SIG-M5 (cell line): ENCODE measurements at regions not wholly inside any gene's neighbourhood (a gene's known extent, or its start where the extent isn't known, plus 50 kb on each side); places are given as distances from the start of the nearest gene placed in this dataset.

Source experiments
- DNase-seq: peaks from one replicate; lab custom pipeline; 2025; lab: John Stamatoyannopoulos, UW

DNA sequence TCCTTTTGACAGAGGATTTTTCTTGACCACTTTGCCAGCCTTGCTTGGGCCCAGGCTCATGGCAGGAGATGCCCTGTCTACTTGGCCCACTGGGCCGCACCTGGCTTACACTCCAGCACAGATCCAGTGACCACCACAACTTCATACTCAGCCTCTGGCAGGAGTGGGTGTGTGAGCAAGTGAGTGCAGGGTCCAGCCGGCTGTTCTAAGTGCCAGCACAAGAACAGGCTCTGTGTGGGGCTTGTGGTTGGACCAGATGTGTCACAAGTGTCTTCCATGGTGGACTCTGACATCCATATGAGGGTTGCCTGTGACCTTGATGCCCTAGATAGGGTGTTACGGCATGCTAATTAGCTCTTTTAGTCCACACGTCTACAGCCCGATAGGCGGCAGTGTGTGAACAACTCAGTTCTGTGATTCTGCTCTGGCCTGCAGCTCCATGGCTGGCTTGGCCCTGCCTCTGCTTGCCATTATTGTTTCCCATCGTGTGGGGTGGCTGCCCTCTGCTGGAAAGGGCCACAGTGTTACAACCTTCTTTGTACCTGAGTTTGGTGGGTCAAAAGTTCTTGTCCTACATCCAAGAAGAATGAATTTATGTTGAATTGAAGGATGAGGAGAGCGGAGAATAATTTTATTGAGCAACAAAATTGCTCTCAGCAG is 1089.1 kb downstream of the SLC6A15 start:
- no peak for DNase-seq

DNA sequence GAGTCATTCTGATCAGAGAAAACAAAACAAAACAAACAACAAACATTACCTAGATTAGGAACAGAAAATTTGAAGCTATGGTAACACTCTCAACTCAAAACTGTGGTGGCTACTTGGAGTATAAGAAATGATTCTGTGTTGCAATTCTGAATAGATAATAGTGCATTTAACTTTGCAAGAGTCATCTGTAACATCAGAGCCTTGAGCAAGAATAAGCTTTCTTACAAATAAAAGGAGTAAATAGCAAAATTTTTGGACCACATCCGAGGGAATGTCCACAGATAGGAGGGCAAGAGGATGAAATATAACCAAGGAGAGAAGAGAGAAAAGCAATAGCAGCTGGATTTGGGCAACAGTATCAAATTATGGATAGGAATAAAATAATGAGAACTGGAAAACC is 1090.6 kb downstream of the SLC6A15 start:
- DNase-seq, result no peak

DNA sequence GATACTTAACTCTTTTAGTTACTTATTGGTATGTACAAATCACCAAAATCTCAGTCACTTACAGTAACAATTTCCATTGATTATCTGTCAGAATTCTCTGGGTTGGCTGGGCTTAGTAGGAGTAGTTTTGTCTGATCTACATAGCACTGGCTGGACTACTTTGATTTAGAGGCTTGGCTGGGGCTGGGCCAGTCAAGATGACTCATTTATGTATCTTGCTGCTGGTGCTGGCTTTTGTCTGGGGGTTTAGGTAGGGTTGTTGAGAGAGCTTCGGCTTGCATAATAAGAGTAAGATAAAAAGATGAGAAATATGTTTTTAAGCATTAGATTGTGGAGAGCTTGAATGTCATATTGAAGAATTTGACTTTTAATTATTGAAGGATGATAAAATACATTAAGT is 1093.7 kb downstream of the SLC6A15 start:
- DNase-seq, result no peak

DNA sequence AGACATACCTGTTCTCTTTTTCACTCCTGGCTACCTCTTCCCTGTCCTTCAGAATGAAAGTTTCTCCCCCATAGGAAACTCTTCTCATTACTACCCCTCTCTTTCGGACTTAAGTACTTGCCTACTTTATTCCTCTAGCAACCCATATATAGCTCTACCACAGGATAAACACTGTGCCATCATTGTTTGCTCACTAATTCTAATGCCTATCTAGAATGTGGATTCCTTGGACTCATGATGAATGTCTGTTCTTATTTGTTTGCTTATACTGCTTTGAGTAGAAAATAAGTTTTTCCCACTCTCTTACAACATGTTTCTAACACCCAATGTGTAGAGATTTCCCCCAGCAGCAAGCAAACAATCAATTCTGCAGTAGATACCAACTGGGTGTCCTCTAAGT is 1094.9 kb downstream of the SLC6A15 start:
- no peak for DNase-seq

DNA sequence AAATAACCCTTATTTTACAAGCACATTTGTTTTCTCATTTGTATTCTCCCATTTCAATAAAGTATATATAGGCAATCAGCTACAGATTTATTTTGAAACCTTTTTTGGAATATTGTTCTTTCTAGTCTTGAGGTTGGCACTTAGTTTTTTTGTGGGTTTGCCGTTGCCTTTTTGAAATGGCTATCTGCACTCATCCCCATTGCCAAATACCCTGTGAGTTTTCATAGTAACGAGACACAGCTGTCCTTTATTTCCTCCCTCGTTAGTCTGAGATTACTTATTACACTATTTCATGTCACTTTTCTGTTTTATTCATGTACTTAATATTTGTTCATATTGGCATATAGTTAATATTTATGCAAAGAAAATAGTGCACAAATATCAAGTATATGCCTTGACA is 1104.0 kb downstream of the SLC6A15 start:
- no peak for DNase-seq

DNA sequence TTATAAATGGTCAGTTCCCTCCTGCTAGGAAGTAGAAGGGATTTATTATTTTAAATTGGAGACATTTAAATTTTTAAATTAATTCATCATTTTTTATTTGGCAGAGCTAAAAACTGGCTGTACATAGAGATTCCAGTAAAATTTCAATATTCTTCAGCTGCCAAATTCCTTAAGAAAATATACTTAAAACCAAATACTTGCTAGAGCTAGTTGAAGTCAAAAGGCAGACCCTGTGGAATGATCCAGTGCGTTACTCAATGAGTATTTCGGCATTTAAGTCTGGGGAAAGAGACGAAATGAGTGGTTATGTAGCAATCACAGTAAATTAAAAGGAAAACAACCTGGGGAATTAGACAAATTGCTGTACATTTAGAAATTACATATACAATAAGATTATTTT is 1104.7 kb downstream of the SLC6A15 start:
- DNase-seq, result no peak

DNA sequence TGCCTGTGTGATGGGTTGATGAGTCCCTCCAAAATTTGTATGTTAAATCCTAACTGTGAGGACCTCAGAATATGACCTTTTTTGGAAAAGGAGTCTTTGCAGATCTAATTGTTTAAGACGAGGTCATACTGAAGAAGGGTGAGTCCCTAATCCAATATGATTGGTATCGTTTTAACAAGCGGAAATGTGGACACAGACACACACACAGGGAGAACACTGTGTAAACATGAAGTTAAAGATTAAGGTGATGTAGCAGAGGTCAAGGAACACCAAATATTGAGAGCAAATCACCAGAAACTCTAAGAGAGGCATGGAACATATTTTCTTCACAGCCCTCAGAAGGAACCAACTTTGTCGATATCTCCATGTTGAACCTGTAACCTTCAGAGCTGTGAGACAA is 1106.7 kb downstream of the SLC6A15 start:
- DNase-seq, result no peak

DNA sequence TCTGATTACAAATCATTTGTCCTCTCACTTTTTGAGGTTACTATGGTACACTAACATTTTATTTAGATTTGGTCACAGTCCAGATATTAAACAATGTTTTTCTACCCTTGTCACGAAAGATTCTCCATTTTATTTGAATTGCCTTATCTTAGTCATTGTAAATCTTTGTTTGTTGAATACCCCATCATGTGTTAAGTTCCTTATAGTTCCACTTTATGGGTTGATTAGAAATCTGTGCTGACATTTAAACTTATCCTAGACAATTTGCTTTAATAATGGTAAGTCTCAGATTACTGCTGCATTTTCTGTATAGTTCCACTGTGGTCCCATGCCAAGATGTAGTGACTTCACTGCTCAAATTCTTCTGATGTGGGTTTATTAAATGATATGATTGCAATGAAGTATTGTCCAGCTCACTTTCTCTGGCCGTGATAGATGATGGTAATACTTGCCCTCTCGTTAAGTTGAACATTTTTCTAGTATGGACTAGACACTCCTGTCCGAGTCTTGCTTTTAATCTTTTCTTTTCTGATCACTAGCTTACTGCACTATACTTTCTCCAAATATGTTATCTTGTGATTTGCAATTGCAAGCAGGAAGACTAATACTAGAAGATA is 1107.3 kb downstream of the SLC6A15 start:
- DNase-seq, result no peak

DNA sequence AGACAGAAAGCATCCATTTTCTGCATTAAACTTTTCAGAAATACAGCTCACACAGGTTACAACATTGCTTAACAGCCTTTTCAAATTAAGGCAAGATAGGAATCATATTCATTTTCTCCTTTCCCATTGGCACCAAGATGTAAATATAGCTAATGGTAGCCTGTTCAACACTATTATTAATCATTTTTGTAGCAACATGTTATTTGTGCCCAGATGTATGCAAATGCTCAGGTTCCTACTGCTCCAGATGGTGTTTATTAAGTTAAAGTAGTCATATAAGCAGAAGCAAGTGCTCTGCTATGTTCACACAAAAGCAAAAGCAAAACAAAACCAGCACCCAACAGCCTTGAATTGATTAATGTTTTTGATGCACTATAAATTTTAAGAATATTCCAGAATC is 1110.6 kb downstream of the SLC6A15 start:
- no peak for DNase-seq

DNA sequence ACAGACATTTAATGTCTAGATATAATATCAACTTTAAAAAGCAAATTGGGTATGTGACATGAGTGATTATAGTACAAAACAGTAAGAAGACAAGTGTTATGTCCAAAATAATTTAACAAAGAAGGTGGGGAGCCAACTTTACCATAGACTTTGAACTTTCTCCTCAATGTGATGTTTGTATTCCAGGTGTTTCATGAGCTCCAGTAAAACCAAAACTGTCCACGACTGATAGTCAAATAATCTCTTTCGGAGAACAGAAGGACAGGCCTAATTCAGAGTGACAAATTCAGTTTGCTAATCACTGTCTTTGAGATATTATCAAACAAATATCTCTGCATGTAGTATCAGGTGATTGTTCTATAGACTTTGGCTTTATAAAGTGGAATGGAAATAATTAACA is 1112.6 kb downstream of the SLC6A15 start:
- DNase-seq, result no peak

DNA sequence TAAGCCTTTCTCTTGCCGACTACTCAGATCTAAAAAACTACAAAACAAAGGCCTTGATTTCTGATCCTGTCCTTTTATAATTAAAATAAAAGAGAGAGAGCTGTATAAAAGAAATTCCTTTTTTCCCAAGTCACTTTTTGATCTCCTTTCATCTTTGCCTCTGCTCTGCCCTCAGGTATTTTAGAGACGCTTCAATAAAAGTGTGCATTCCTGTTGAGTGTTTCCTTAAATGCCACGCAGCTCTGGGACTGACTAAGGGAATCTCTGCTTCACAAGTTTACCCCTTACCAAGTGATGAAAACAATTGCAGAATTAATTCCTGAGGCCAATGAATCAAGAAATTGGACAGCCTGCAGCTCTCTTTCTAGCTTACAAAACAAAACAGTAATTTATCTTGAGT is 1109.8 kb downstream of the TMTC2 start:
- DNase-seq, result no peak

DNA sequence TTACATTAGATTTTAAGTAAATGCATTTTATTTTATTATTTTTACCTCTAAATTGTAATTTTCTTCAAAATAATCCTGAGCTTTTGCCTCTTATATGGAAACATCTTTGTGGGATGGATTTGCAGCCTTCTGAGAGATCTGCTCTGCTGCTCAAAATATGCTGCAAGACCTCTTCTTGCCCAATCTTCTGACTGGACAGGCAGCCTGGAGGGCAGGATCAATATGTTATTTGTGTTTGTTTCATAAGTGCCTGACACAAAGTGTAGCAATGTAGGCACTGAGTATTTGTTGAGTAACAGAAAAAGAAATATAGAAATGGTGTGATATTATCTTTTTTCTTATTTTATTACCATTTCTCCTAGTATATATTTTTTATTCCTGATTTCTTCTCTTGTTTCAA is 1106.9 kb downstream of the TMTC2 start:
- DNase-seq, result no peak

DNA sequence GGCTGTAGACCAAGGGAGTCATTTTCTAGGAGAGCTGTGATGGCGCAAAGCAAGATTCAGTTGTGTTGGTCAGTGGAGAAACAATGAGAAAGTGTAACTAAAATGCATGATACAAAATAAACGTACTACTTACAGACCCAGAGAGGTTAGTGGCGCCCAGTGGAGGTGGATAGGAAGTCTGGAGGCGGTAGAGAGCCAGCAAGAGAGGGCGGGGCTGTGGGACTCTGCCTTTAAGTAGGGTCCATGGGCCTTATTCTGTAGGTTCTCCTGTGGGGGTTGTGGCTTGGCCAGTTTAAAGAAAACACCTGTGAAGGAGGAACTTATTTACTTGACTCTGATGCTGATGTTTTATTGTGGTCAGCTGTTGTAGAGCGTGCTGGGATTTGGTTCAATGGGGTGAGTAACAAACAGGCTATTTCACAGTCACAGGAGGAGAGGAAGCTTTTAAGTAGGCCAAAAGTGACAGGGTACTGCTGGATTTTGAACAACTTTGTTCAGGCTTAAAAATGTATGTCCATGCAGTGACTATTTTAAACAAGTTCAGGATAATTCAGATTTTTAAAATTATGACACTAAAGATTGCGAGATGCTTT is 1097.7 kb downstream of the TMTC2 start:
- DNase-seq, result no peak

DNA sequence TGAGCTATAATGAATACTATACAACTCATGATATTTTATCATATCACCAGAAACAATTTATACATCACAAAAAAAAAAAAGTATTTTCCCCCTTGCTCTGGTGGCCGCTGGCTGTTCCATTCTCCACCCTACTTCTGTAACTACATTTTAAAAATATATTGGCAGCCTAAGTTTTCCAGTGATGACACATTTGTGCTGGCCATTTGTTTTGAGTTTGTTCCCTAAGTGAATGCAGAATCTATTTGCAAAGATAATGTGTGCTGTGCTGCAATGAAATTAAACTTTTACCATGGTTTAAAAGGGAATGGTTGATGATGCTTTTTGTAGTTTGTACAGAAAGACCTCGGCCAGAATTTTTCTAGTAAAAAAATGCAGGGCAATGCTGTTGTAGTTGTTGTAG is 1092.8 kb downstream of the TMTC2 start:
- DNase-seq, result no peak

DNA sequence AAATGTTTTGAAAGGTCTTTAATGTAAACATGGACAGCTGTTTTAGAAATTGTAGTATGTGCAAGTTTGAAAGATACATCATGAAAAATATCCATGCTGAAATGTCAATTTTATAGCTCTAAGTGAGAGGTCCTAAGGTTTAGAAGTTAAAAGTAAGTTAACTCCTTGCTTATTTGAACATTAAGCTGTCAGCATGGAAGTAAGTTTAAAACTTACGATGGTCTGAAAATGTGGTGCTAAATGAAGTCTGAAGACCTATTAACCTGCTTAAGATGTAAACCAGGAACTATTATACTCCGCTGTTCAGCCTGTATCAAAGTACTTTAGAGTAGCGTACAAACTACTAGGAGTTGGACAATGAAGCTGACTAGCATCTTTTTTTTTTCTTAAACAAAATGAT is 1082.4 kb downstream of the TMTC2 start:
- no peak for DNase-seq

DNA sequence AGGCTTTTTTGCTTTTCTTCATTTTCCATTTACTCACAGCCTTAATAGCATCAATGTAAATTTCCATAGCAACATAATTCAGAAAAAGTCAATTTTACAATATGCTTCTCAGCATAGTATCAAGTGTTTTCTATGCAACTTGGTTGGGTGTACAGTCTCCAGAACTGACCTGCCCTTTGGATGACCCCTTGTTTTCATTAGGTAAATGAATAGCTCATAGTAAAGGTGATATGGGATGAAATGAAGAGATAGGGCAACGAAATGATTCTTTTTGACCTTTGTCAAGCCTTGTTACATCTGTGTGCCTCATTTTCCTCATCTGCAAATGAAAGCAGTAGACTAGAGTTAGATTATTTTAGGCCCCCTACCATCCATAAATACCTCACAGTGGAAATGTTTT is 1081.0 kb downstream of the TMTC2 start:
- DNase-seq, result no peak

DNA sequence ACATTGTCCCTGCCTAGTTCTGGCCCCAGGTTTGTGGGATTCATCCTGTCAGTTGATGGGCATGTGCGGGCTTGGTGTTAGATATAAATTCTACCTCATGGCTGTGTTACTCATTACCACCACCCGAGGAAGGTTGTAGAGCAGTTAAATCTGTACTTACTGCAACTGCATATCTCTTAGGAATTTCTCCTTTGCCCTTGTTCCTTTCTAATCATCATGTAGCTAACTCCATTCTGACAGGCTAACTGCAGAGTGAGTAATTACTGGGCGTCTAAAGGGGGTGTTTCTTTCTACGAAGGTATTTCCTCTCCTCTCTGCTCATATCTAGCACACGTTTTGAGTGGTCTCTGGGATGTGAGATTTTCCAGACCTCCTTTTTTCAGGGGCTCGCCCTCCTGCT is 1076.7 kb downstream of the TMTC2 start:
- no peak for DNase-seq

DNA sequence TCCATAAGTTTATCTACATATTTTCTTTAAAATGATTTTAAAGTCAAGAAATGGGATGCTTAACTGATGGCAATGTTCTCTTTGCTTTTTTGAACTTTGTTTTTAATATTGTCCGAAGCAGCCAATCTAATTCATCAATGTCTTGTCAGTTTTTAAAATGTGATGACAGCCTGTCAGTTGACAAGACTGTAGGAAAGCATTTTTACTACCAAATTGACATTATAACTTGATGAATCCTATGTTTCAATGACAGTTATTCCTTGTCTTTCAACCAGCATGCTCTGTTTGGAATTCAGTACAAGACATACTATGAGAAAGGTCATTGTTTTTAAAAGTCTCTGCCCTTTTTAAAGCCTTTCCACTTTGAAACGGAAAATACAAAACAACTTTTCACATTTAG is 1073.2 kb downstream of the TMTC2 start:
- DNase-seq, result no peak

DNA sequence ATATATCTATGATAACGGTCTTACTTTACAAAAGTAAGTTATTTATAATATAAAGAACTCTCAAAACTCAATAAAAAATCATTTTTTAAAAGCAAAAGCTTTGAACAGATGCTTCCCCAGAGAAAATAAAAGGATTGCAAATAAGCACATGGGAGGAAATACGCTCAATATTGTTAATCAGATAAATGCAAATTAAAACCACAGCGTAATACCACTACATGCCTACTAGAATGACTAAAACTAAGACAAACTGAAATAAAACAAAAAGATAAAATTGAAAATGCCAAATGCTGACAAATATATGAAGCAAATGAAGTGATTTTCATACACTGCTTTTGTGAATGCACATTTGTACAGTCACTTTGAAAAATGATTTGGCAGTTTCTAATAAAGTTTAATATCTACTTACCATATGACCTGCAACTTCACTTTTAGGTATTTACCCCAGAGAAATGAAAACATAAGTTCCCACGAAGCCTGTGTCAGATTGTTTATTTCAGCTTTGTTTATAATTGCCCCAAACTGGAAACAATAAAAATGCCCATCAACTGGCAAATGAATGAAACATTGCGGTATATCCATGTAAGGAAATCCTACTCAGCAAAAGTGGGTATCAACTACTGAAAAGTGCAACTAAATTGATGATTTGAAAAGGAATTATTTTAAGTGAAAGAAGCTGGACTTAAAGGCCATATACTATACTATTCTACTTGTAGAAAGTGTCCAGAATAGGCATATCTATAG is 1072.4 kb downstream of the TMTC2 start:
- DNase-seq, result no peak

DNA sequence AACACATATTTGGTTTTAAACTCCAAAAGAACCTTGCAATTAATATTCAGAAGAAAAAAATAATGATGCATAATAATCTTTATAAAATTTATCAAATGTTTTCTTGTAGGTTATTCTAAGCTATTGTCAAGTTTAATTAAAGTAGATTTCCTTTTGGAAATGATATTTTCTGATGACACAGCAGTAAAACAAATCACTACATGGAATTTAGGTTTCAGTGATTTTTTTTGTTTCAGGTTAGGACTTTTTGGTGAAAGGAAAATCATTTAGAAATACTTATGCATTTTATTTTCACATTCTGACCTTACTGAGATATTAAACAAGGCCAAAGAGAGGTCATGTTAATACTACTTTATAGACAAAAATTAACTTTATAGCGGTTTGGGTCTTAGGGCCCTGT is 1067.2 kb downstream of the TMTC2 start:
- no peak for DNase-seq

DNA sequence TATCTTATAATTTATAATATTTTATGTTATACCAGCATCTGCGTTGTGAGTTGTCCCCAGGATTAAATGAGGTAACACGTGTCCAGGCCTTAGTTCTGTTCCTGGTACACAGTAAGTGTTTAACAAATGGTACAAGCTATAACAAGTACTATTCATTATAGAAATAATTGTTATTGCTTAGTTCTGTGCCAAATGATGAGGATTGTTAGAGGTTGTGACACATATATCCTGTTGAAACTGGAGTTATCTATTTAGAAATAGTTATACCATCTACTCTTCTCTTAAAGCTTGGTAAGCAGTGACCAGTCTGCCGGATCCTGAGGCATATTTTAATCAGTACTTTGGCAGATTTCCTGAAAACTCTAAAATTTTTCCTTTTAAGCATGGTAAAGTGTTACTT is 1066.5 kb downstream of the TMTC2 start:
- DNase-seq, result no peak

DNA sequence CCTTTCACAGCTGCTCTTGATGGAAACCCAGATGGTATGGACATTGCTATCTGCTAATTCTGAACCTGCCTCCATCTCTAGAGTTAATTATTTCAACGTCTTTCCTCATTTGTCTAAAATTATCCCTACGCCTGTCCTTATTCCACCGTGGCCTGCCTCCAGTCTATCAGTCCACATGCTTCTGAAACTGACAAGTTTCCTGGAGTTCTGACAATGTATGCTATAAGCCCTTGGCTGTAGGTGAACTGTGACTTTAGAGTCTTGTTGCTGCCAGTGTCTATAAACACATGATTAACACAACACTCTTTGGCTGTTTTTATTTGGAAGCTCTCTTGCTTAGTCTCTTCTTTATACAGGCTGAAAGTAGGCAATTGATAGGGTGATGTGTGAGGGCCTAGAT is 1052.9 kb downstream of the TMTC2 start:
- DNase-seq, result no peak

DNA sequence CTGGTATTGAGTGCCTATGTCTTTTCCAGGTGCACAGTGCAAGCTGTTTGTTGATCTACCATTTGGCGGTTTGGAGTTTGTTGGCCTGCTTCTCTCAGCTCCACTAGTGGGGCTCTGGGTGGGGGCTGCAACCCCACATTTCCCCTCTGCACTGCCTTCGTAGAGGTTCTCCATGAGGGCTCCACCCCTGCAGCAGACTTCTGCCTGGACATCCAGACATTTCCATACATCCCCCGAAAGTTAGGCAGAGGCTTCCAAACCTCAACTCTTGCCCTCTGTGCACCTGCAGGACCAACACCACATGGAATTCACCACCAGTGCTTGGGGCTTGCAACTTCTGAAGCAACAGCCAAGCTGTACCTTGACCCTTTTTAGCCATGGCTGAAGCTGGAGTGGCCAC is 1024.1 kb downstream of the TMTC2 start:
- no peak for DNase-seq
